HG02798 (cell line): ENCODE measurements at regions not wholly inside any gene's neighbourhood (a gene's known extent, or its start where the extent isn't known, plus 50 kb on each side); places are given as distances from the start of the nearest gene placed in this dataset.

Experiments
- ATAC-seq: cut with Tn5 transposase; IDR thresholded peaks from one replicate; pipeline ENCODE4 v1.9.1; 2021; ENCODE audit warnings: mild to moderate bottlenecking; ENCODE audit not compliant: unreplicated experiment, poor library complexity

DNA sequence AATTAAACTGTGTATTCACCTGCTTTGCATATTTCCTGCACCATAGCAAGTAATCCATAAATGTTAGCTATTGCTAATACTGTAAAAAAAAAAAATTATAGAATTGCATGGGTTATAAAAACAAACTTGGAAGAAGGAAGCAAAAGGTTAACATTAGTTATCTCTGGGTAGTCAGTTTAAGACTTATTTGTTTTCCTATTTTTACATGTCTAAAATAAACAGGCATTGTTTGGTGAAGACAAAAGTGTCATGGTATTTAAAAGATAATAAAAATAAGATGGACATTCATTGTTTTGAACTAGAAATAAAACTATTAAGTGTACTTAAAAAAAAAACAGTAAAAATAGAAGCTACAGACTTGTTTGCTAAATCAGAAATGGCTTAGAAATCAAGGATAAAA, 313.8 kb downstream of the SOX9 start:
- no peak for ATAC-seq

DNA sequence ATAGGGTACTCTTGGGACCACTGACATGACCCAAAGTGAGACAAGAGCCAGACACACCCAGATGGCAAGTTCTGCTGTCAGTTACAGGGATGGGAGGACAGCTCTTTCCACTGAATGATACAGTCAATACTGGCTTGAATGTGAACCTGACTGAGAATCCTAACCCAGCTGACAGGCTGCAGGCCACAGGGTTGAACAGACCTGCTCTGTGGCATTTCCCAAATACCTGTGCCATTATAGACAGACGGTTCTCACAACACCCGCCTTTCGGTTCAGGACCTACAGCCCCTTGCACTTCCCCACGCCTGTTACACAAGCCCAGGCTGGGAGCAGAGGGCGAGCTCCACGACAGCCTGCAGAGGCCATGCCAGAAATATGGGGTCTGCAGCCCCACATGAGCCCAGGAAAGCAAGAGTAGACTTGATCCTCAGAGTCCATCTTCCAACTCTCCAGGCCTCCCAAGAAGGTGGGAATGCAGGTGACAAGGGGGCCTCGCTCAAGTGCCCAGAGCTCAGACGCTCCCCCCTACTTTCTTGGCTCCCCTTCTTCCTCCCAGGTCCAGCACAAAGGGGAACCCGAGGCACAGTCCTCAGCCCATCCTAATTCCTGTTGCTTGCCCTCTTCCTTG, 314.3 kb downstream of the SOX9 start:
- ATAC-seq: no peak

DNA sequence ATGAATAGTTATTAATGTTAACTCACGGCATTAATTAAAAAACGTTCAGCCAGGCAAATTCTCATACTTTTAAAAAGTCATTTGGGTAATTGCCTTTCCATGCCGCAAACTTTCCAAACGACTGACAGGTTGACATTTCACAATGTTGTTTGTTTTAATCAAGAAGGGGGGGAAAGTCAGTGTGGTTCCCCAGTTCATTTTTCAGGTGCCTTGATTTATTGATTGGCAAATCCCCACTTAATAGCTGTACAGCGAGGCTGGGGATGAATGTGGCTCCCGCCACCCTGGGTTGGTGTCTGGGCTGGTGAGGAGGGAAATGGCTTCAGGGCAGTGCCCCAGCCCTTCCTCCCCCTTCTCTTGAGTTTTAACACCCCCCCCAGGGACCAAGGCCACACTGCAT, 318.0 kb downstream of the SOX9 start:
- no peak for ATAC-seq

DNA sequence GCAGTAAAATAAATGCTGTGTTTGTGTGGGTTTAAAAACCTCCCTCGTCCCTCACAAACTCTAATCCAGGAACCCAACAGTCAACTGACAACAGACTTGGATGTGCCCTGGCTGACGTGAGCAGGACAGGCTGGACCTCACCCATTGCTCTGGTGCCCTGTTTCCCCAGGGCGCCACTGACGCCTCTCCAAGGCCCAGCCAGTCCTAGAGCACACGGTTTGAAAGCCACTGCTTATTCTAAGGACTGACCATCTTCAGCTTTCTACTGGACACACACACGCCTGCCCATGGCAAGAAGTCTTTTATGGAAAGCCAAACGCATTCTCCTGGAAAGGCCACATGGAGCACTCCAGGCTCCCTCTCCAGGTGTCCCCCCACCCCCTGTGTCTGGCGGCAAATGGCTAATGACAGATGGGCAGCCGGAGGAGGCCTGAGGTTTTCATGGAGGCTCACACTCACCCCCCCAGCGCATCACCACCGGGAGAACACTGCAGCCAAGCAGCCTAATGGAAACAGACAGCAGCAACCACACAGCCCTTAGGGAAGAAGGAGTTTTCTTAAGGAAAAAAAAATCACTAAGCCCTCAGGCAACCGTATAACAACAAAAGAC, 319.2 kb downstream of the SOX9 start:
- no peak for ATAC-seq

DNA sequence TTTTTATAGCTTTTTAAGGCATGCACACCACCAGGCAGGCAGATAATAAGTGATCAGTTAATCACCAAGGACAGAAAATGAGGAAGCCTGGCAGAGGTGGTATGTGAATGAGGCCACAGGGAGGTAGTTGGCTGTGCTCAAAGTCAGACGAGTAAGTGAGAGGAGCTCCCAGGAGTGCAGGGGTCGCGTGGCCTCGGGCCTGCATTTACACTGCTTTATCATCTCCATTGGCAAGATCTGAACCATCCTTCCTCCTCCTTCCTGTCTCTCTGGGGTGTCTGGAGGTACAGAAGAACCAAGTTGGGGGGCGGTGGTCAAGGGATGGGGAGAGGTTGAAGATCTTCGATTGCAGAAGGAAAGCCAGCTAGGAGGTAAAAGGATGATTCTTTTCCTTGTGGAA, 320.1 kb downstream of the SOX9 start:
- ATAC-seq: no peak

DNA sequence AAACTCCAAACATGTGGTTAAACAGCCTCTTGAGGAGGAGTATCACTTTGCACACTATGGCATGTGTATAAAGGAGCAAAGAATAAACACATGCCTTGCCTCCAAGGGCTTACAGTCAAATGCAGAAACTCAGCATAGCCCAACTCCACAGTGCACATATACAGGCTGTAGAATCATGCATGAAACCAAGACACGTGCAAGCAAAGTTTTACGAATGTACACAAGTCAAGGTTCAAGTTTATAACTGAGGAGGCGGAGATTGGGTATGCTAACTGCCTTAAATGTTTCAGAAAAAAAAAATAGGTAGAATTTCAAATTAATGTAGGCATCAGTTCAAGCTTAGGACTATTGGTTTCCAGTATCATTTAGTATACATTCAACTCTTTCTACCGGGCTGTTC, 321.1 kb downstream of the SOX9 start:
- ATAC-seq: no peak

DNA sequence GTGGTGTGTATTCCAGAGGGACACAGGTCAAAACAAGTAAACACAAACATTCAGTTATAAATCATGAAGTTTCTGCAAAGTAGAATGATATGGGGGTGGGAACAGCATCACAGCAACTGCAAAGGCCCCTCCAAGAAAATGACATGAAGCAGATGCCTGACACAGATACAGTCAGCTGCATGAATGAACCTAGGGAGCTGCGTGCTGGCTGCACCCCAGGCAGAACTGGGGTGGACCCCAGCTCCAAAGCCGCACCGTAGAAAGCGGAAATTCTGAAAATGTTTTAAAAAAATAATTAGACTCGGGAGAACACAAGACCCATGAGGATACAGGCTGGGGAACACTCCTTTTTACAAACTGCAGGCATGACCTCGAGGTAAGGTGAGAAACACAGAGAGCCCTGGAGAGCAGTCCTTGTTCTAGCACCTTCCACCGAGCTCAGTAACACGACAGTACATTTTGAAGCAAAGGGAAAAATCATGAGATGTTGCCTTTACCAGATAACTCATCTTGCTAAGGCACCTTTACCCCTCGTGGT, 323.8 kb downstream of the SOX9 start:
- no peak for ATAC-seq

DNA sequence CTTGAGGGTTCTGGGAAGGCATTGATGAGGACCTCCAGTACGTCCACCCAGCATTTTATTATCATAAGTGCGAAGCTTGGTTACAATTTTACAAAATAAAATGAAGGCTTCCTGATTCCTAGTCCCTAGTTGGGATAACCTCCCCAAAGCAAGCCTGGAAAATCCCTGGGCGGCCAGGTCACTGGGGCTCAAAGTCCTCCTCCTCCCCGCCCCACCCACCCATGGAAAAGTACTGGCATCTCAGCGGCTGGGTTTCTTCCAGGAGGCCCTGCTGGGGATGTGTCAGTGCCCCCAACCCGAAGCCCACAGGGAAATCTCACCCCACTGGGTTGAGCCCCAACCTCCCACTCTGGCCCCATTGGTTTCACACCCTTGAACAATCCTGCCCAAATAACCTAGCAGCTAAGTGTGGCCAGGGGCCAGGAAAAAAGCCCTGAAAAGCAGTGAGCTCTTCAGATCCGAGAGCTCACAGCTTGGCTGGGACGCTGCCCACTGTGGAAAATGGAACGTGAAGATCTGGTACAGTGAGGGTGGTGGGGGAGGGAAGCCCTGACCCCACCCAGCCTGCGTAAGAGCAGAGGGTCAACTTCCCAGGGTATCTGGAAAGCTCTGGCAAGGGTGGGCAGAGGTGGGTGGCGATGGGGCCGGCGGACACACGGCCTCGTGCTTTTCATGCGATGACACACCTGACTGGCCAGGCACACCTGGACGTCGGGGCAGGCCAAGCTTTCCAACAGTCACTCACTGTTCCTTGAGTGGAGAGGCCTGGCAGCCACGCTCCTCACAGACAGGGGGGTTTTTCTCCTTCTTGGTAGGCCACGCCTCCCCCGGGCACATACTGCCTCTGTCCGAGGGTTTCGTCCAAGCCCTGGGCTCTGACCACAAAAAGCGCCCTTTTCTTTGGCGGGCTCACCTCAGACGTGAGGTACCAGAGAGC, 324.5 kb downstream of the SOX9 start:
- no peak for ATAC-seq

DNA sequence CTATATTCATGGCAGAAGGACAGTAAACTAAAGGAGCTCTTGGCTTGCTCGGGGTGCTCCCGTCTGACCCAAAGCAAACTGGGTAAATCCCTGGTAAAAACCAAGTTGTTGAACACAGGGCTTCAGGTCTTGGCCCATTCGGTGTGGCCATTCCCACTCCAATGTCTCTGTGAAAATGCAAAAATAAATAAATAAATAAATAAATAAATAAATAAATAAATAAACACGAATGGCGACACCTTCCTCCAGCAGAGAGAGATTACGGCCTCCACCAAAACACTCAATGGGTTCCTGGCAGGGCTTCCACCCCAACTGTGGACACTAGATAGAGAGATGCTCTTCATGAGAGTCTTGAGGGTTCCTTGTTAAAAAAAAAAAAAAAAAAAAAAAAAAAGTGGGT, 325.3 kb downstream of the SOX9 start:
- ATAC-seq: no peak

DNA sequence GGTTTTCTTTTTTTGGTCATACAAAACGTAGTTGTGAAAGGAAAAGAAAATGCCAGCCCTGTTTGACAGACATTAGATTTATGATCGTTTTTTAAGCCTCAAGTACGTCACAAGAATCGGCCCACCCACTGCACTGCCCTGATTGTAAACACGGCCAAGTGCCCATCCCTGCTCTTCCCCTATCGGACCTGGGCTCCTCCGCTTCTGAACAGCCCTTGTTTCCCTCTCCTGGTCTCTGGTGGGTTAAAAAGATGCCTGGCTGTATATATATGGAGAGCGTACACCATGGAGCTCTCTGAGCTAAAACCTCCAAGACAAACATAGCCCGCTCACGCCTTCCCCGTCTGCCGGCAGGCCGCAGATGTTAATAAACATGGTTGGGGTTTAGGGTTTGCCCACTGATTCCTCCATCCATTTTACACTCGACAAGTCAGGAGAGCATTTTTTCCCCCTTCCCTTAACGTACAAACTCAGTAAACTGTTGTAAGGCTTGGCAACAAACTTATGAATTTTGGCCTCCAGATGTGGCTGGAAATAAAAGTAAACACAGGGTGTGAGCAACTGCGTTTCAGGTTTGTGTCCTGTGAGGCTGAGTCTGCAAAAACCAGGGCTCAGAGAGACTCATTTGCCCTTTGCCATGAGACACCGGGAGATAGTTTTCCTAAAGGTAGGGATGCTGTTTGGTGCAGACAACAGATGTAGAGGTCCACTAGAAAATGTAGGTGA, 325.9 kb downstream of the SOX9 start:
- no peak for ATAC-seq

DNA sequence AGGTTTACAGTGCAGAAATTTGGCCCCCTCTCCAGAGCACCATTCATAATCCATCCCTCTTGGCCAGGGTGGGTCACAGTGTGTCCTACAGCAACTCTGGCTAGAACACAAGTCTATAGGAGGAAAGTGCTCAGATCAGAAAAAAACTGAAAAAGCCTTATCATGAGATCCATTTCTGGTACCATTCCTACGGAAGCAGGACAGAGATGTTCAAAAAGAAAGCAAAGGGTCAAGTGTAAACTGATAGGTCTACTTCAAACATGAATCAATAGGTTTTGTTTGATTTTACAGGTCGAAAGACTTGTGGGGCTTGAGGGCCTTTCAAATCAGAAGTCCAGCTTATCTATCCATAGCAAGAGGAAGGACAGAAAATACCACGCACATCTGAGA, 326.4 kb downstream of the SOX9 start:
- no peak for ATAC-seq

DNA sequence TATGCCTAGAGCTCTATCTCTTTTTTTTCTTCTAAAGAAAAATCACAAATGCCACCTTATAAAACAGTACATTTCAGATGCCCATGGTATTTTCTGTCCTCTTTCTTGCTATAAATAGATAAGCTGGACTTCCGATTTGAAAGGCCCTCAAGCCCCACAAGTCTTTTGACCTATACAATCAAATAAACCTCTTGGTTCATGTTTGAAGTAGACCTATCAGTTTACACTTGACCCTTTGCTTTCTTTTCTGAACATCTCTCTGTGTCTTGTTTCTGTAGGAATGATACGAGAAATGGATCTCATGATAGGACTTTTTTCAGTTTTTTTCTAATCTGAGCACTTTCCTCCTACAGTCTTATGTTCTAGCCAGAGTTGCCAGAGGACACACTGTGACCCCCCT, 327.2 kb downstream of the SOX9 start:
- no peak for ATAC-seq

DNA sequence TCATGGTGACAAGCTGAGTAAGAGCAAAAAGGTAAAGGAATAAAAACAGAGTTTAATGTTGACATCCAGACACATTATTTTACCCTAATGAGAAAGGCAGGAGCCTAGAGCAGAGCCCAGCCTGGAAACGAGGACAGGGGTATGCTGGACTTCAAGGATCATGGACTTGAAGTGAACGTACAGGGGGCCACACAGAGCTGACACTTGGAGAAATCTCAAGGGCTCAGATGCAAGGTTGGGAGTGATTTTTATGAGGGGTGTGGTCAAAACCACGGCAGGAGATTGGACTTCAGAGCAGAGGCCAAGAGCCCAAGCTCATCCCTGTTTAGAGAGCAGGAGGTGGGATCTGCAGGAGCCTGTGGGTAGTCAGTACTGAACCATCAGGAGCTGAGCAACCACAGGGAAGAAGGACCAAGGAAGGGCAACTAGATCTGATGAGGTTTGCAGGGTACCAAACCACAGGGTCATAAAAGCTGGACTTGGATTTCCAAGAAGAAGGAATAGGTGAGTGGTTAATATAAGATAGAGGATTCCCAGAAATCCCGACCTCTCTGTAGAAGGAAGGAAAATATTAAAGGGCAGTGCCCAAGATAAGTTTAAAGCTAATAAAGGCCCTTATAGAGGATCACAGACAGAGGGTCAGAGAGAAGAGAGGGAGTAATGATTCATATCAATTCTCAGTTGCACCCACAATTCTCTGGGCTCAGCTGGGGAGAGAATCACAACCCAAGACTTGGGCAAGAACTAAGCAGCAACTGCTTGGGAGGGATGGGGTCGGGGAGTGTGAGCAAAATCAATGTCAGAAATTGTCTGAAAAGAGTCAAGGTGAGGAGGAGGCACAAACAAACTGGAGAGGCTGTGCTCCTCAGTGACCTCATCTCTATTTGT, 331.7 kb downstream of the SOX9 start:
- ATAC-seq: peak; percentile 52

DNA sequence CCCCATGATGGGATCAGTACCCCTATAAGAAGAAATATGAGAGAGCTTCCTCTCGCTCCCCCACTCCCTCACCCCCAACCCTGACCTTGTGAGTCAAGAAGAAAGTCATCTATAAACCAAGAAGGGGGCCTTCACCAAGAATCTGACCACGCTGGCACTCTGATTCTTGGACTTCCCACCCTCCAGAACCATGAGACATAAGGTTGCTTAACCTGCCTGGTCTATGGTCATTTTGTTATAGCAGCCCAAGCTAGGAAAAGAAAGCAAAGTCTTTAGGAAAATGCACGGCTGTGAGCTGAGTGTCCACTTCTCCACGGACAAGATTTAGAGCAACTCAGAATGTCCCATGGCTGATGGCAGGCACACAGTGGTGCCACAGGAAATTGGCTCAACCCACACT, 333.5 kb downstream of the SOX9 start:
- no peak for ATAC-seq

DNA sequence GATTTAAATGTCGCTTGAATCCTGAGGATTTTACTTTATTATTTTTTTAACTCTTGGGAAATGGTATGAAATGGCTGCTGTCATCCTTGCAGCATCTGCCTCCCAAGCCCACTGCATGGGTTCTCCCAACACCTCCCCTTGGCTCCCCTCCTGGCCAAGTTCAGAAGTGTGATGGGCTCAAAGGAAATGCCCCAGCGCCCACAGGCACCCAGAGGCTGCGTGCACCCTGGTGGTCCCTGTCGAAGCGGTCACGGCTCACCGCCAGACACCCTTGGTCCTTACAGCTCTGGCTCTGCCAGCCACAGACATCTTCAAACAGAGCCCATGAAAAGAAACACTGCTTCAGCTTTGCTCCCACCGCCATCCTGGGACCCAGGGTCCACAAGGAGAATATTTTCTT, 334.7 kb downstream of the SOX9 start:
- ATAC-seq: no peak

DNA sequence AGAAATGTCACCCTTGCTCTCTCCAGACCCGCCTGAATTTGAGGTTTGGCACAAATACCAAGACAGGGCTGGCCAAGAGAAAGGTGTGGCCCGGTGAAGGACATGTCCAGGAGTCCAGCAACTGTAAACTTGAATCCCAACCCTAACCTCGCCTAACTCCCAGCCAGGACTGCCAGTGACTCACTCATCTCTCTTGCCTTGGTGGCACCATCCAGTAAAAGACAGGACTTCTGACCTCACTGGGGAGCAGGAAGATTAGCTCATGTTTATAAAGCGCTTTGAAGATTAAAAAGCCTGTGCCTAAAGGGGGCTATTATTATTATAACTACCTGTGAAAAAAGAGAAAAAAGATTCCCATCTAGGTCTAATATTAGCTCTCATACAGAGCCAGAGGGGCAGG, 335.3 kb downstream of the SOX9 start:
- no peak for ATAC-seq

DNA sequence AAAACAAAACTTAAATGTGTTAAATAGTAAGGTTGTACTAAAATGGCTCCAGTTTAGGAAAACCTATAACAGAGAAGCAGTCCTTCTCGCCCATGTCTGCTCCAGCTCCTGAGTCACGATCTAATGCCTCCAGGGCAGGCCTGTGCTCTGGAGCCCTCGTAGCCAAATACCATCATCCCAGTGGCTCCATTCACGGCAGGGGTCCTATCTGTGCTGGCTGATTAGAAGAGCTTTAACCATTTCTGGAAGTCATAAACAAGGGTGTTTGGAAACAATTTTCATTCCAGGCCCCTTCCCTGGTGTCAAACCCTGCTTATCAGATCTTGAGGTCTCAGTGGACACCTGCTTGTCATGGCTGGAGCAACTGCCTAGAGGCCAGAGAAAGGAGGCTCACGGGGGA, 336.9 kb downstream of the SOX9 start:
- ATAC-seq: no peak

DNA sequence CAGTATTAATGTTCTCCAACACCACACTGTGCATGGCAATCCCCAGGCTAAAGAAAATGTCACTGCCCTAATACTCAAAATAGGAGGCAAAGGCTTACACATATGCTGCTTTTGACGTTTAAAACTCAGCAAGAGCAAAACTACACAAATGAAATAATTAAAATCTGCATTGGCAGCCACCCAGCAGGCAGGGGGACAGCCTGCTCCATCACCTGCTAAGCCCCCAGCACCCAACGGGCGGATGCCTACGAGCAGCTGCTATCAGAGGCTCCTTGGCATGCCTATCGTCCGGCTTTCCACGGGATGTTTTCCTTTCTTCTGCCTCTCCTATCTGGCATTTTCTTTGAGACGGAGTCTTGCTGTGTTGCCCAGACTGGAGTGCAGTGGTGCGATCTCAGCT, 337.5 kb downstream of the SOX9 start:
- ATAC-seq: no peak

DNA sequence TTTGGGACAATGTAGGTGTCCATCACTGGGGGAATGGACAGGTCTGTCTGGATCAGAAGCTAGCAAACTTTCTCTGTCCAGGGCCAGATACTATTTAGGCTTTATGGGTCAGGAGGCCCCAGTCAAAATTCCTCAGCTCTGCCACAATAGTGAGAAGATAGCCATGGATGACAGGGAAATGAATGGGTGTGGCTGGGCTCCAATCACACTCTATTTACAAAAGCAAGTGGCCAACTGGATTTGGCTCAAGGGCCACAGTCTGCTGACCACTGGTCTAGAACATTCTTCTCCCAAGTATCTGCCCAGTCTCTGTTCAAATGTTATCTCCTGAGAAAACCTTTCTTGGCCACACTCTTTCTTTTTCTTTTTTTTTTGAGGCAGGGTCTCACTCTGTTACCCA, 339.9 kb downstream of the SOX9 start:
- no peak for ATAC-seq

DNA sequence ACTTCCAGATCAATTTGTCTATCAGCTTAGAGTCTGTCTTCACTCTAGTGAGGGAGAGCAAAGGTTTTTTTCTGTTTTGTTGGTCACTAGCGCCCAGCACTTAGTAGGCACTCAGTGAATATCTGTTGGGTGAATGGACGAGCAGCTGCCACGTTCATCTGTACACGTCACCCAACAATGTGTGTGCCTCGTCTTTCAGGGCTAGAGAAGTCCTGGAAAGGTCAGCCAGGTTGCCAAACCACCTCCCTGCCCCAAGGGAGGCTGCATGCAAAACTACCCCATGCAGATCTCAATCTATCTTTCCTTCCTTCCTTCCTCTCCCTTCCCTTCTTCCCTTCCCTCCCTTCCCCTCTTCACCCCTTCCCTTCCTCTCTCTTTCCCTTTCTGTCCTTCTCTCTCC, 340.9 kb downstream of the SOX9 start:
- ATAC-seq: no peak
